CD4-positive, alpha-beta T cell (primary cell): ENCODE measurements at regions not wholly inside any gene's neighbourhood (a gene's known extent, or its start where the extent isn't known, plus 50 kb on each side); places are given as distances from the start of the nearest gene placed in this dataset.

Experiments
- ATAC-seq: fragments of 200-7000 bp; cut with Tn5 transposase; one replicate; pipeline ENCODE4 v1.10.0; 2022; ENCODE audit warnings: mild to moderate bottlenecking; ENCODE audit not compliant: poor library complexity
- CTCF ChIA-PET: fragments of 350-600 bp; sonication (Branson Sonifier 250); formaldehyde crosslinking; loops from one replicate; lab custom pipeline; 2021; ENCODE audit warnings: antibody characterized with exemption, inconsistent platforms; lab: Charles Lee
- POLR2A ChIA-PET: fragments of 350-600 bp; sonication (Branson Sonifier 250); formaldehyde crosslinking; loops from one replicate; lab custom pipeline; 2021; ENCODE audit warnings: antibody characterized with exemption, inconsistent platforms; lab: Charles Lee
- DNase-seq, 14 experiments: peaks; one replicate each; pipeline ENCODE4 v3.0.0-alpha.2; 2013 to 2020; ENCODE audit warnings: mixed read lengths in 2 of 14
- H3K27ac ChIP-seq, 2 donors: one replicate each; pipeline versions ENCODE4 v1.5.1 to v1.7.0; 2013; ENCODE audit warnings: low read length in 2 of 2, low read depth in 1 of 2, mild to moderate bottlenecking in 1 of 2
- H3K27me3 ChIP-seq, 2 experiments: 1 replicate in 1 of 2; 2 replicates in 1 of 2; pipeline versions ENCODE4 v1.6.1 to v1.7.0; 2013; ENCODE audit warnings: low read length in 2 of 2, control low read depth in 1 of 2, mild to moderate bottlenecking in 1 of 2, moderate library complexity in 1 of 2; ENCODE audit not compliant: insufficient read depth in 2 of 2, control insufficient read depth in 1 of 2
- H3K36me3 ChIP-seq: one replicate; pipeline ENCODE4 v1.6.1; 2013; ENCODE audit warnings: low read length, control low read depth; ENCODE audit not compliant: insufficient read depth
- H3K4me1 ChIP-seq: one replicate; pipeline ENCODE4 v1.6.1; 2013; ENCODE audit warnings: low read length, control low read depth; ENCODE audit not compliant: insufficient read depth
- H3K4me3 ChIP-seq: one replicate; pipeline ENCODE4 v1.5.1; 2013; ENCODE audit warnings: mild to moderate bottlenecking, low read length, moderate library complexity
- H3K9me3 ChIP-seq, 2 experiments: 1 replicate in 1 of 2; 2 replicates in 1 of 2; pipeline versions ENCODE4 v1.6.1 to v1.7.0; 2013; ENCODE audit warnings: low read length in 2 of 2, mild to moderate bottlenecking in 2 of 2, control low read depth in 1 of 2, moderate library complexity in 1 of 2; ENCODE audit not compliant: control insufficient read depth in 1 of 2, insufficient read depth in 1 of 2
- H3K27ac Mint-ChIP-seq: one replicate; pipeline ENCODE4 v1.8.0; 2020; ENCODE audit warnings: mixed read lengths
- H3K27me3 Mint-ChIP-seq: one replicate; pipeline ENCODE4 v1.8.0; 2021; ENCODE audit warnings: mixed read lengths
- H3K36me3 Mint-ChIP-seq: one replicate; pipeline ENCODE4 v1.8.0; 2021; ENCODE audit warnings: low read depth, mixed read lengths
- H3K4me1 Mint-ChIP-seq: one replicate; pipeline ENCODE4 v1.8.0; 2021; ENCODE audit warnings: low read depth, mixed read lengths
- H3K4me3 Mint-ChIP-seq: one replicate; pipeline ENCODE4 v1.8.0; 2020; ENCODE audit warnings: mild to moderate bottlenecking, mixed read lengths
- H3K9me3 Mint-ChIP-seq: one replicate; pipeline ENCODE4 v1.8.0; 2020; ENCODE audit warnings: mixed read lengths
- CTCF ChIP-seq: fragments of 200-600 bp; IDR thresholded peaks from one replicate; pipeline ENCODE4 v1.8.0; 2022; ENCODE audit warnings: antibody characterized with exemption, mild to moderate bottlenecking
- intact Hi-C, 2 experiments: fragments of 100-400 bp; cut with DNase I in 1 of 2; cut with micrococcal nuclease in 1 of 2; formaldehyde crosslinking; loops; one replicate each; pipeline versions ENCODE4 v1.15.1 to v1.9.0; 2023 to 2025; cut with DNase I, micrococcal nuclease

DNA sequence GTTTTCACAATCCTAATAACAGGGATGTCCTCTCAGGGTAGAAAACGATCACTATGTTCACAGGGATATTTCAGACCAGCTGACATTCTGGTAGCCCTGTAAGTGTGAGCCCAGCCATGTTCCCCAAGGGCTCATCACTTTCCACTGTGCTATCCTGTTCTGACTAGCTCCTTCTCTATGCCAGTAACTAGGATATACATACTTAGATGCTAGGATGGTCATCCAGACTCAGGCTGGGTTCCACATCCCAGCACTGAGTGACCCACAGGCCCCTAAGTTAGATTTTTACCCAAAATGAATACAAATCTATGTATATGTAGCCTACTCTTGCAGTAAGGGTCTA lies 83.0 kb downstream of the CD164 start:
- intact Hi-C loops = no loop called here
- DNase-seq (no peak), ATAC-seq (no peak)
- Mint-ChIP-seq H3K4me1 (no peaks in the 10 kb centered on the region), H3K27me3 (peaks cover 5% of the 10 kb centered on the region), H3K27ac (no peak overlapping the region), H3K4me3 (no peak overlapping the region), H3K9me3 (no peaks in the 10 kb centered on the region), H3K36me3 (no peaks in the 10 kb centered on the region)
- H3K27me3 ChIP-seq = no peaks in the 10 kb centered on the region
- no peak for TF ChIP-seq CTCF
- POLR2A ChIA-PET = no interaction called here
- H3K27ac ChIP-seq = no peak overlapping the region
- no peaks in the 10 kb centered on the region for H3K36me3 ChIP-seq
- CTCF ChIA-PET = no interaction called here
- no peaks in the 10 kb centered on the region for H3K9me3 ChIP-seq
- H3K4me1 ChIP-seq = no peaks in the 10 kb centered on the region
- H3K4me3 ChIP-seq = no peak overlapping the region

DNA sequence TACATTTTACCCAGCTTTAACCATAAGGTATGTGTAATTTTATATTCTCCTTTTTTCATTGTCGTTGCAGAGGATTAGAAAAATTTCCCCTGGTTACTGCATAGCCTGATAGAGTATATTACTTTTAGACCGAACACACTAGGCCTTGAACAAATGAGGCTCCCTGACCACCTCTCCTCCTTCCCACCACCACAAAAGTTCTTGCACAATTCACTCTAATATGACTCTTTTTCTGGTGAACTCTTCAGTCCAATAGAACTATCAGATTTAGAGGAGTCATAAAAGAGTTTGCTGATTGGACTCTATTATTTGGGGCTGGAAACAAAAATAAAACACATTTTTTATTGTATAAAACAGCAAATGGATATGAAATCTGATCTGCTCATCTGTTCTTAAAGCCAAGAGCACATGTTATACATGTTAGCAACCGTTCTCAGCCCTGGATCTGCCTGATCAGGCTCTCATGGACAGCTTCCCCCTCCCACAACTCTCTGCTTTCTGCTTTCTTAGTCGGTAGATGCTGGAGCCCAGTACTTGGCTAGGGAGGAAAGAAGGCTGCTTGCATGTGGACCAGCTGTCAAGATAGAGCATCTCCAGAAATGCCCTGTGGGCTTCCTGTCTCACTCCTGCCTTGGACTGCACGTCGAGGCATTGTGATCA lies 83.5 kb downstream of the CD164 start:
- no peak overlapping the region for H3K27ac Mint-ChIP-seq
- no peaks in the 10 kb centered on the region for H3K36me3 ChIP-seq

GRCh38 chr6:109297406-109298110 lies 84.7 kb downstream of the CD164 start:
- POLR2A ChIA-PET = no interaction called here
- no peaks in the 10 kb centered on the region for H3K27me3 ChIP-seq
- H3K27ac ChIP-seq = no peak overlapping the region
- H3K4me3 ChIP-seq = no peak overlapping the region
- no peaks in the 10 kb centered on the region for H3K4me1 Mint-ChIP-seq
- H3K4me1 ChIP-seq = peaks cover 2% of the 10 kb centered on the region
- H3K9me3 ChIP-seq = no peaks in the 10 kb centered on the region
- TF ChIP-seq CTCF = no peak
- H3K9me3 Mint-ChIP-seq = no peaks in the 10 kb centered on the region
- H3K36me3 ChIP-seq = no peaks in the 10 kb centered on the region
- H3K36me3 Mint-ChIP-seq = no peaks in the 10 kb centered on the region
- no peak for ATAC-seq
- no peak overlapping the region for H3K27ac Mint-ChIP-seq
- H3K27me3 Mint-ChIP-seq = peaks cover 5% of the 10 kb centered on the region
- DNase-seq = no peak
- intact Hi-C loops = no loop called here
- CTCF ChIA-PET = no interaction called here
- H3K4me3 Mint-ChIP-seq = no peak overlapping the region

More for the DNA sequence above, 83.5 kb downstream of the CD164 start:
- no peak overlapping the region for H3K4me3 Mint-ChIP-seq
- TF ChIP-seq CTCF = no peak
- DNase-seq (no peak), ATAC-seq (no peak)
- peaks cover 5% of the 10 kb centered on the region for H3K27me3 Mint-ChIP-seq
- ChIA-PET CTCF (no interaction called here), POLR2A (no interaction called here)
- H3K36me3 Mint-ChIP-seq = no peaks in the 10 kb centered on the region
- no peaks in the 10 kb centered on the region for H3K9me3 Mint-ChIP-seq
- no peaks in the 10 kb centered on the region for H3K4me1 Mint-ChIP-seq
- H3K27ac ChIP-seq = no peak overlapping the region
- no peak overlapping the region for H3K4me3 ChIP-seq
- no peaks in the 10 kb centered on the region for H3K27me3 ChIP-seq
- no peaks in the 10 kb centered on the region for H3K9me3 ChIP-seq
- intact Hi-C loops = no loop called here
- H3K4me1 ChIP-seq = peaks cover 2% of the 10 kb centered on the region
